VCaP (cell line): ENCODE measurements at regions not wholly inside any gene's neighbourhood (a gene's known extent, or its start where the extent isn't known, plus 50 kb on each side); places are given as distances from the start of the nearest gene placed in this dataset.

ENCODE experiments used
- H3K27ac ChIP-seq: fragments of 450-650 bp; 2 replicates; pipeline ENCODE4 v1.5.1; 2017
- TF ChIP-seq, protein P1 (sequence below): fragments of 450-650 bp; conservative IDR thresholded peaks from 2 replicates; pipeline ENCODE4 v1.5.1; 2017; ENCODE audit warnings: mild to moderate bottlenecking, moderate library complexity

GRCh38 chr5:159385536-159385935, 55.2 kb upstream of the IL12B start:
- H3K27ac ChIP-seq = no peak overlapping the region
- TF ChIP-seq, protein P1, sequence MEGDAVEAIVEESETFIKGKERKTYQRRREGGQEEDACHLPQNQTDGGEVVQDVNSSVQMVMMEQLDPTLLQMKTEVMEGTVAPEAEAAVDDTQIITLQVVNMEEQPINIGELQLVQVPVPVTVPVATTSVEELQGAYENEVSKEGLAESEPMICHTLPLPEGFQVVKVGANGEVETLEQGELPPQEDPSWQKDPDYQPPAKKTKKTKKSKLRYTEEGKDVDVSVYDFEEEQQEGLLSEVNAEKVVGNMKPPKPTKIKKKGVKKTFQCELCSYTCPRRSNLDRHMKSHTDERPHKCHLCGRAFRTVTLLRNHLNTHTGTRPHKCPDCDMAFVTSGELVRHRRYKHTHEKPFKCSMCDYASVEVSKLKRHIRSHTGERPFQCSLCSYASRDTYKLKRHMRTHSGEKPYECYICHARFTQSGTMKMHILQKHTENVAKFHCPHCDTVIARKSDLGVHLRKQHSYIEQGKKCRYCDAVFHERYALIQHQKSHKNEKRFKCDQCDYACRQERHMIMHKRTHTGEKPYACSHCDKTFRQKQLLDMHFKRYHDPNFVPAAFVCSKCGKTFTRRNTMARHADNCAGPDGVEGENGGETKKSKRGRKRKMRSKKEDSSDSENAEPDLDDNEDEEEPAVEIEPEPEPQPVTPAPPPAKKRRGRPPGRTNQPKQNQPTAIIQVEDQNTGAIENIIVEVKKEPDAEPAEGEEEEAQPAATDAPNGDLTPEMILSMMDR = no peak

GRCh38 chr5:159386028-159386711, 55.9 kb upstream of the IL12B start:
- H3K27ac ChIP-seq = no peak overlapping the region
- TF ChIP-seq, protein P1 = no peak

DNA sequence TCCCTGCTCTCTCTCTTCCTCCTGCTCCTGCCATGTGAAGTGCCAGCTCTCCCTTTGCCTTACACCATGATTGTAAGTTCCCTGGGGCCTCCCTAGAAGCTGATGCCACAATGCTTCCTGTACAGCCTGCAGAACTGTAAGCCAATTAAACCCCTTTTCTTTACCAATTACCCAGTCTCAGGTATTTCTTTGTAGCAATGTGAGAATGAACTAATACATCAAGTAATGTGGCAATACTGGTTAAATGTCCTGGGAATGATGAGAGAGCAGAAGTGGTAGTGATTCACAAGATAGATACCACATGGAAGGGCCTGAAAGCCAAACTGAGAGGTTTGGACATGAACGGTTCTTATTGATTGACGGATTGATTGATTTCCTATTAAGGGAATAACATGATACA, 62.6 kb upstream of the IL12B start:
- TF ChIP-seq, protein P1 = no peak

DNA sequence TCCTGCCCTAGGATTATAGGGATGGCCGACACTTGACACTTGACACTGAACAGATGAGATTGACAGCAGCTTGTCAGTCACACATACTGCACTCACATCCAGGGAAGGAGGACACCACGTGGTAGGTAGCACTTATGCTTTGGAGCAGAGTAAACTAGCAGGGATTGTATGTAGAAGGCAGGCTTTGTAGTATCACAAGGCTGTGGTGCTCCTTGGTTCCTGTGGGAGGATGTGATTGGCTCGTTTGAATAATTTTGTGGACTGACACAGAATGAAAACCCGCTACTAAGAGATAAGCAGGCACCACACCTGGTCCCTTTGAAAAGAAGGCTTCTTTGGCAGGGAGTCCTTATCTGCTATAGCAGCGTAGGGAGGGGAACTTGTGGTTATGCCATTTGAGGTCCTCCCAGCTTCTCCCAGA, 63.6 kb upstream of the IL12B start:
- TF ChIP-seq, protein P1 = no peak
- H3K27ac ChIP-seq = no peak overlapping the region

More for the DNA sequence above, 62.6 kb upstream of the IL12B start:
- H3K27ac ChIP-seq = no peak overlapping the region

GRCh38 chr5:159395202-159395601, 64.9 kb upstream of the IL12B start:
- TF ChIP-seq, protein P1 = no peak
- H3K27ac ChIP-seq = no peak overlapping the region

- TF ChIP-seq, protein P1 = no peak
- H3K27ac ChIP-seq = no peak overlapping the region
These were observed 68.6 kb upstream of the IL12B start for GRCh38 chr5:159398936-159399335.

GRCh38 chr5:159400476-159400875, 70.2 kb upstream of the IL12B start:
- TF ChIP-seq, protein P1 = no peak
- H3K27ac ChIP-seq = no peak overlapping the region
